Esophagus squamous epithelium (tissue), 4 donors: ENCODE measurements at regions not wholly inside any gene's neighbourhood (a gene's known extent, or its start where the extent isn't known, plus 50 kb on each side); places are given as distances from the start of the nearest gene placed in this dataset.

Source experiments
- CTCF ChIP-seq, 6 experiments: fragments of 450-650 bp in 4 of 6; fragments of 200-600 bp in 2 of 6; sonication (generic) in 2 of 6; IDR thresholded peaks; one replicate each; pipeline ENCODE4 v1.5.1; 2016 to 2019; ENCODE audit warnings: antibody characterized with exemption in 6 of 6, mild to moderate bottlenecking in 4 of 6, moderate library complexity in 4 of 6
- POLR2A ChIP-seq, 4 donors: fragments of 450-650 bp; IDR thresholded peaks; one replicate each; pipeline ENCODE4 v1.6.1; 2017; ENCODE audit warnings: antibody characterized with exemption in 4 of 4, mild to moderate bottlenecking in 4 of 4, moderate library complexity in 3 of 4

GRCh38 chr2:117058366-117058765, 756.1 kb upstream of the DDX18 start:
- TF ChIP-seq CTCF (IDR thresholded peaks at IDR 0.05) (no peak), POLR2A (IDR thresholded peaks at IDR 0.05) (no peak)
